Spleen (tissue), 11 donors: ENCODE measurements at regions not wholly inside any gene's neighbourhood (a gene's known extent, or its start where the extent isn't known, plus 50 kb on each side); places are given as distances from the start of the nearest gene placed in this dataset.

Experiments used
- DNase-seq: peaks from one replicate; pipeline ENCODE4 v3.0.0-alpha.2; 2020
- H3K27ac ChIP-seq, 8 donors: fragments of 200-600 bp; sonication (generic) in 7 of 8; 1 replicate in 4 of 8; 2 replicates in 4 of 8; pipeline versions ENCODE4 v1.5.0 to v1.8.0; 2016 to 2021; ENCODE audit warnings: inconsistent platforms in 4 of 8, mild to moderate bottlenecking in 4 of 8, moderate library complexity in 1 of 8
- H3K27me3 ChIP-seq, 7 donors: fragments of 200-600 bp; sonication (generic) in 6 of 7; replicated peaks in 1 of 7; 1 replicate in 4 of 7; 2 replicates in 3 of 7; pipeline versions ENCODE4 v1.5.0 to v1.8.0; 2016 to 2021; ENCODE audit warnings: inconsistent platforms in 3 of 7, mild to moderate bottlenecking in 1 of 7
- H3K36me3 ChIP-seq, 6 donors: fragments of 200-600 bp; sonication (generic) in 5 of 6; 1 replicate in 4 of 6; 2 replicates in 2 of 6; pipeline versions ENCODE4 v1.5.0 to v1.8.0; 2016 to 2021; ENCODE audit warnings: inconsistent platforms in 2 of 6
- H3K4me1 ChIP-seq, 6 donors: fragments of 200-600 bp; sonication (generic) in 5 of 6; 1 replicate in 3 of 6; 2 replicates in 3 of 6; pipeline versions ENCODE4 v1.5.0 to v1.8.0; 2016 to 2021; ENCODE audit warnings: inconsistent platforms in 3 of 6
- H3K4me3 ChIP-seq, 8 donors: fragments of 200-600 bp; sonication (generic) in 7 of 8; 1 replicate in 4 of 8; 2 replicates in 4 of 8; pipeline versions ENCODE4 v1.5.0 to v1.8.0; 2016 to 2021; ENCODE audit warnings: inconsistent platforms in 4 of 8, mild to moderate bottlenecking in 4 of 8, moderate library complexity in 2 of 8
- H3K9me3 ChIP-seq, 8 donors: fragments of 200-600 bp; sonication (generic) in 7 of 8; 1 replicate in 4 of 8; 2 replicates in 4 of 8; pipeline versions ENCODE4 v1.5.0 to v1.8.0; 2016 to 2021; ENCODE audit warnings: inconsistent platforms in 4 of 8
- POLR2A ChIP-seq, 3 donors: fragments of 450-650 bp; IDR thresholded peaks; one replicate each; pipeline ENCODE4 v1.5.1; 2017; ENCODE audit warnings: antibody characterized with exemption in 3 of 3, mild to moderate bottlenecking in 1 of 3
- POLR2AphosphoS5 ChIP-seq, 3 donors: sonication (generic); formaldehyde crosslinking; IDR thresholded peaks; one replicate each; pipeline ENCODE4 v1.5.1; 2017; ENCODE audit warnings: antibody characterized with exemption in 3 of 3
- WGBS, 5 donors: extraction: QIAGEN DNeasy Blood & Tissue Kit in 3 of 5; methylation state at CpG; one replicate each; pipeline versions ENCODE4 v1.1.5 to v1.1.7; 2013 to 2018; 5-methylcytosine and 5-hydroxymethylcytosine counted together
- intact Hi-C: fragments of 100-400 bp; cut with DNase I; formaldehyde crosslinking; loops from one replicate; pipeline ENCODE4 v1.15.0; 2023; ENCODE audit warnings: low total_unique reads
- TF ChIP-seq, protein P1 (sequence below), 11 experiments: fragments of 200-600 bp in 7 of 11; fragments of 450-650 bp in 4 of 11; sonication (generic) in 4 of 11; IDR thresholded peaks in 8 of 11; conservative IDR thresholded peaks in 3 of 11; 1 replicate in 7 of 11; 2 replicates in 4 of 11; pipeline versions ENCODE4 v1.4.0 to v1.8.0; 2016 to 2021; ENCODE audit warnings: antibody characterized with exemption in 11 of 11, inconsistent platforms in 4 of 11, mild to moderate bottlenecking in 1 of 11
- donor health status: healthy with polysubstance abuse.
- donor health status: DM: no; HTN: no; CAD: no; lungs with moderate emphysema.
- donor health status: DM: no; HTN: no; CAD: no.
- donor health status: Bipolar disorder and iron deficiency.
- donor health status: healthy.
- donor health status: DM: no; HTN: no; CAD: no.
- donor health status: DM: yes; HTN: yes; CAD: no.

DNA sequence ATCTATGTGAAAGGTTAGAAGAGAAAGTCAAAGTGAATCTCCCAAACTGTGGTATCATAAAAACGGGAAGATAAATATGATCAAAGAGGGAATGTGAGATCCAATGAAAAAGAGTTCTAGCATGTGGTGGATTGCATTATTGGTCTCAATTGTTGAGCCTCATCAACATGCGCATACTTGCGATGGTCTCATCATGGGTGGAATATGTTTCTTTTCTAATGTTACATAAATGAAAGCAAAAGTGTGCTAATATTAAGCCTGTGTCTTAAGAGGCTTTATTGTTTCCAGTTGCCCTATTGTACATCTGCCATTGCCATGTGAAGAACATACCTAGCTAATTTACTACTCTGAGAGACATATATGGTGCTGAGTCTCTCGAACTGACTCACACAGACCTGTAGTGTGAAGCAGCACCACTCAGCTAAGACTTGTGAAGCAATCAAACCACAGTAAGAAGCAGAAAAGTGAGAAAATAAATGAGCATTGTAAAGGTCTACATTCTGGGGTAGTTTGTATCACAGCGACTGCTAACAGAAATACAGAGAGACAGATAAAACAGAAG lies 645.5 kb upstream of the PCDH15 start:
- TF ChIP-seq, protein P1, sequence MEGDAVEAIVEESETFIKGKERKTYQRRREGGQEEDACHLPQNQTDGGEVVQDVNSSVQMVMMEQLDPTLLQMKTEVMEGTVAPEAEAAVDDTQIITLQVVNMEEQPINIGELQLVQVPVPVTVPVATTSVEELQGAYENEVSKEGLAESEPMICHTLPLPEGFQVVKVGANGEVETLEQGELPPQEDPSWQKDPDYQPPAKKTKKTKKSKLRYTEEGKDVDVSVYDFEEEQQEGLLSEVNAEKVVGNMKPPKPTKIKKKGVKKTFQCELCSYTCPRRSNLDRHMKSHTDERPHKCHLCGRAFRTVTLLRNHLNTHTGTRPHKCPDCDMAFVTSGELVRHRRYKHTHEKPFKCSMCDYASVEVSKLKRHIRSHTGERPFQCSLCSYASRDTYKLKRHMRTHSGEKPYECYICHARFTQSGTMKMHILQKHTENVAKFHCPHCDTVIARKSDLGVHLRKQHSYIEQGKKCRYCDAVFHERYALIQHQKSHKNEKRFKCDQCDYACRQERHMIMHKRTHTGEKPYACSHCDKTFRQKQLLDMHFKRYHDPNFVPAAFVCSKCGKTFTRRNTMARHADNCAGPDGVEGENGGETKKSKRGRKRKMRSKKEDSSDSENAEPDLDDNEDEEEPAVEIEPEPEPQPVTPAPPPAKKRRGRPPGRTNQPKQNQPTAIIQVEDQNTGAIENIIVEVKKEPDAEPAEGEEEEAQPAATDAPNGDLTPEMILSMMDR (IDR thresholded peaks at IDR 0.05 in 8 of 11, conservative IDR thresholded peaks at IDR 0.05 in 3 of 11) = no peak
- TF ChIP-seq POLR2A (IDR thresholded peaks at IDR 0.05) (no peak), POLR2AphosphoS5 (IDR thresholded peaks at IDR 0.05) (no peak)
- Histone ChIP-seq H3K4me1 (no peaks in the 10 kb centered on the region), H3K36me3 (no peaks in the 10 kb centered on the region), H3K9me3 (peaks cover 0 to 6% (median 0%) of the 10 kb centered on the region in 8 donors), H3K27ac (no peak overlapping the region), H3K27me3 (no peaks in the 10 kb centered on the region), H3K4me3 (no peak overlapping the region)
- DNase-seq = no peak
- intact Hi-C loops = no loop called here
- 78 to 90% (median 87%) methylated on average over 5 of the region's 5 CpGs for WGBS, 5 donors

DNA sequence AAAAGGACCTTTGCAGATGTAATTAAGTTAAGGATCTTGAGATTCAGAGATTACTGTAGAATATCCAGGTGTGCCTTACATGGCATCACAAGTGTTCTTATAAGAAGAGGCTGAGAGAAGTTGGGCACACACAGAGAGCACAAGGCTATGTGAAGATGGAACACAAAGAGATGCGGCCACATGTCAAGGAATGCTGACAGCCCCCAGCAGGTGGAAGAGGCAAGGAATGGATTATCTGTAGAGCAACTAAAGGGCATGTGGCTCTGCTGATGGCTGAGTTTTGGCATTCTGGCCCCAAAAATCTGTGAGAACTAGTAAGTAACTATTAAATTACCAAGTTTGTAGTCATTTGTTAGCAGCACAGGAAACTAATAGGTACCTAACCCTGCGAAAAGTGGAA lies 640.7 kb upstream of the PCDH15 start:
- H3K27ac ChIP-seq = no peak overlapping the region
- DNase-seq = no peak
- peaks cover 0 to 6% (median 5%) of the 10 kb centered on the region in 8 donors for H3K9me3 ChIP-seq
- no peak overlapping the region for H3K4me3 ChIP-seq
- H3K27me3 ChIP-seq = no peaks in the 10 kb centered on the region
- WGBS, 5 donors = 89 to 94% (median 90%) methylated on average over 2 of the region's 2 CpGs
- H3K4me1 ChIP-seq = no peaks in the 10 kb centered on the region
- intact Hi-C loops = no loop called here
- TF ChIP-seq, protein P1 (IDR thresholded peaks at IDR 0.05 in 8 of 11, conservative IDR thresholded peaks at IDR 0.05 in 3 of 11) = no peak
- TF ChIP-seq POLR2A (IDR thresholded peaks at IDR 0.05) (no peak), POLR2AphosphoS5 (IDR thresholded peaks at IDR 0.05) (no peak)
- H3K36me3 ChIP-seq = no peaks in the 10 kb centered on the region

- H3K27ac ChIP-seq = no peak overlapping the region
- intact Hi-C loops = no loop called here
- H3K9me3 ChIP-seq = peaks cover 0 to 11% (median 5%) of the 10 kb centered on the region in 8 donors
- no peak overlapping the region for H3K4me3 ChIP-seq
- DNase-seq = no peak
- TF ChIP-seq, protein P1 (IDR thresholded peaks at IDR 0.05 in 8 of 11, conservative IDR thresholded peaks at IDR 0.05 in 3 of 11) = no peak
- TF ChIP-seq POLR2A (IDR thresholded peaks at IDR 0.05) (no peak), POLR2AphosphoS5 (IDR thresholded peaks at IDR 0.05) (no peak)
- WGBS, 5 donors = 85 to 91% (median 88%) methylated on average over 8 to 9 of the region's 9 CpGs
- H3K27me3 ChIP-seq = no peaks in the 10 kb centered on the region
- H3K36me3 ChIP-seq = no peaks in the 10 kb centered on the region
- H3K4me1 ChIP-seq = no peaks in the 10 kb centered on the region
Observed at GRCh38 chr10:55426138-55426537, 625.1 kb upstream of the PCDH15 start.

- H3K4me3 ChIP-seq = no peak overlapping the region
- intact Hi-C loops = no loop called here
- 53 to 70% (median 58%) methylated on average over 7 of the region's 7 CpGs for WGBS, 5 donors
Observed at GRCh38 chr10:55410415-55410885, 609.4 kb upstream of the PCDH15 start.

More at GRCh38 chr10:55410415-55410885, 609.4 kb upstream of the PCDH15 start:
- H3K36me3 ChIP-seq = no peaks in the 10 kb centered on the region
- no peak for TF ChIP-seq POLR2AphosphoS5 (IDR thresholded peaks at IDR 0.05)
- TF ChIP-seq POLR2A (IDR thresholded peaks at IDR 0.05) = no peak
- TF ChIP-seq, protein P1 (IDR thresholded peaks at IDR 0.05 in 8 of 11, conservative IDR thresholded peaks at IDR 0.05 in 3 of 11) = no peak
- H3K27ac ChIP-seq = peak overlapping the region in 4 of 8 donors; percentile 8 to 40 (median 28)
- H3K9me3 ChIP-seq = no peaks in the 10 kb centered on the region
- H3K27me3 ChIP-seq = no peaks in the 10 kb centered on the region
- no peak for DNase-seq
- H3K4me1 ChIP-seq = no peaks in the 10 kb centered on the region
